Loucy (cell line): ENCODE measurements at regions not wholly inside any gene's neighbourhood (a gene's known extent, or its start where the extent isn't known, plus 50 kb on each side); places are given as distances from the start of the nearest gene placed in this dataset.

Source experiments
- H2AFZ ChIP-seq: fragments of 200-600 bp; sonication (generic); 2 replicates; pipeline ENCODE4 v1.6.0; 2016; ENCODE audit warnings: antibody characterized with exemption, mild to moderate bottlenecking, low read length, moderate library complexity
- H3F3A ChIP-seq: fragments of 200-600 bp; 2 replicates; pipeline ENCODE4 v1.6.0; 2016; ENCODE audit warnings: antibody characterized with exemption, low read depth, mild to moderate bottlenecking
- H3K27me3 ChIP-seq: fragments of 200-600 bp; sonication (generic); 2 replicates; pipeline ENCODE4 v1.6.1; 2014; ENCODE audit warnings: low read length, mild to moderate bottlenecking; ENCODE audit not compliant: insufficient read depth, poor library complexity, severe bottlenecking
- H3K36me3 ChIP-seq: fragments of 200-600 bp; sonication (generic); 2 replicates; pipeline ENCODE4 v1.6.1; 2016; ENCODE audit warnings: low read length; ENCODE audit not compliant: insufficient read depth
- H3K4me1 ChIP-seq: fragments of 200-600 bp; sonication (generic); 2 replicates; pipeline ENCODE4 v1.5.1; 2014; ENCODE audit warnings: low read length, mild to moderate bottlenecking; ENCODE audit not compliant: insufficient read depth, poor library complexity, severe bottlenecking
- H3K4me2 ChIP-seq: fragments of 200-600 bp; sonication (generic); 2 replicates; pipeline ENCODE4 v1.6.0; 2014; ENCODE audit warnings: antibody characterized with exemption, low read length, low read depth, mild to moderate bottlenecking; ENCODE audit not compliant: poor library complexity, severe bottlenecking
- H3K4me3 ChIP-seq: fragments of 200-600 bp; sonication (generic); 2 replicates; pipeline ENCODE4 v1.5.1; 2014; ENCODE audit warnings: low read length, mild to moderate bottlenecking, mixed read lengths; ENCODE audit not compliant: poor library complexity, severe bottlenecking
- H3K79me2 ChIP-seq: fragments of 200-600 bp; sonication (generic); 2 replicates; pipeline ENCODE4 v1.6.1; 2014; ENCODE audit warnings: low read length; ENCODE audit not compliant: insufficient read depth
- H3K9ac ChIP-seq: fragments of 200-600 bp; sonication (generic); 2 replicates; pipeline ENCODE4 v1.6.0; 2014; ENCODE audit warnings: mild to moderate bottlenecking, low read depth, low read length, moderate library complexity; ENCODE audit not compliant: poor library complexity, severe bottlenecking
- H3K9me2 ChIP-seq: fragments of 200-600 bp; sonication (generic); replicated peaks from 2 replicates; pipeline ENCODE4 v1.6.1; 2016; ENCODE audit warnings: low read depth, low read length, mixed read lengths
- H3K9me3 ChIP-seq: fragments of 200-600 bp; sonication (generic); 2 replicates; pipeline ENCODE4 v1.6.1; 2014; ENCODE audit warnings: mild to moderate bottlenecking, antibody characterized with exemption, low read length, low read depth; ENCODE audit not compliant: insufficient read depth
- H4K20me1 ChIP-seq: fragments of 200-600 bp; sonication (generic); 2 replicates; pipeline ENCODE4 v1.6.0; 2014; ENCODE audit warnings: antibody characterized with exemption, low read length, mild to moderate bottlenecking; ENCODE audit not compliant: insufficient read depth, poor library complexity, severe bottlenecking
- EZH2phosphoT487 ChIP-seq: fragments of 200-600 bp; IDR thresholded peaks from 2 replicates; pipeline ENCODE4 v1.6.1; 2018; ENCODE audit warnings: antibody characterized with exemption, mild to moderate bottlenecking, moderate library complexity, borderline replicate concordance
- TF ChIP-seq, protein P1 (sequence below): fragments of 200-600 bp; sonication (generic); conservative IDR thresholded peaks from 2 replicates; pipeline ENCODE4 v1.5.1; 2014; ENCODE audit warnings: mild to moderate bottlenecking, antibody characterized with exemption, low read length

DNA sequence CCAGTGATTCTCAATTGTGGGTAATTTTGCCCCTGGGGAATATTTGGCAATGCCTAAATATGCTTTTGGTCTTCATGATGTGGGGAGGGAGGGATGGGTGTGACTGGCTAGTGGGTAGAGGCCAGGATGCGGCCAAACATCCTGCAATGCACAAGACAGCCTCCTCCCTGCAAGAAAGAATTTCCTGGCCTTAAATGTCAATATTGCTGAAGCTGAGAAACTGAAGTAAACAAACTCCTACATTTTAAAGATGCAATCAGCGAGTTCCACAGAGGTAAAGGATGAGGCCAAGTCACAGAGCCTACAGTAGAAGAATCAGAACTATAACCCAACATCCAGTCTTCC lies 272.9 kb upstream of the EPHA4 start:
- Histone ChIP-seq H3K9me3 (no peaks in the 10 kb centered on the region), H4K20me1 (no peaks in the 10 kb centered on the region), H3K27me3 (no peaks in the 10 kb centered on the region), H3K9ac (no peak overlapping the region), H3K79me2 (no peaks in the 10 kb centered on the region), H3K9me2 (no peaks in the 10 kb centered on the region), H2AFZ (no peak overlapping the region), H3K4me1 (no peaks in the 10 kb centered on the region), H3K4me2 (no peak overlapping the region), H3K4me3 (no peak overlapping the region), H3K36me3 (no peaks in the 10 kb centered on the region), H3F3A (no peaks in the 10 kb centered on the region)
- TF ChIP-seq EZH2phosphoT487 = no peak
- TF ChIP-seq, protein P1, sequence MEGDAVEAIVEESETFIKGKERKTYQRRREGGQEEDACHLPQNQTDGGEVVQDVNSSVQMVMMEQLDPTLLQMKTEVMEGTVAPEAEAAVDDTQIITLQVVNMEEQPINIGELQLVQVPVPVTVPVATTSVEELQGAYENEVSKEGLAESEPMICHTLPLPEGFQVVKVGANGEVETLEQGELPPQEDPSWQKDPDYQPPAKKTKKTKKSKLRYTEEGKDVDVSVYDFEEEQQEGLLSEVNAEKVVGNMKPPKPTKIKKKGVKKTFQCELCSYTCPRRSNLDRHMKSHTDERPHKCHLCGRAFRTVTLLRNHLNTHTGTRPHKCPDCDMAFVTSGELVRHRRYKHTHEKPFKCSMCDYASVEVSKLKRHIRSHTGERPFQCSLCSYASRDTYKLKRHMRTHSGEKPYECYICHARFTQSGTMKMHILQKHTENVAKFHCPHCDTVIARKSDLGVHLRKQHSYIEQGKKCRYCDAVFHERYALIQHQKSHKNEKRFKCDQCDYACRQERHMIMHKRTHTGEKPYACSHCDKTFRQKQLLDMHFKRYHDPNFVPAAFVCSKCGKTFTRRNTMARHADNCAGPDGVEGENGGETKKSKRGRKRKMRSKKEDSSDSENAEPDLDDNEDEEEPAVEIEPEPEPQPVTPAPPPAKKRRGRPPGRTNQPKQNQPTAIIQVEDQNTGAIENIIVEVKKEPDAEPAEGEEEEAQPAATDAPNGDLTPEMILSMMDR = no peak

DNA sequence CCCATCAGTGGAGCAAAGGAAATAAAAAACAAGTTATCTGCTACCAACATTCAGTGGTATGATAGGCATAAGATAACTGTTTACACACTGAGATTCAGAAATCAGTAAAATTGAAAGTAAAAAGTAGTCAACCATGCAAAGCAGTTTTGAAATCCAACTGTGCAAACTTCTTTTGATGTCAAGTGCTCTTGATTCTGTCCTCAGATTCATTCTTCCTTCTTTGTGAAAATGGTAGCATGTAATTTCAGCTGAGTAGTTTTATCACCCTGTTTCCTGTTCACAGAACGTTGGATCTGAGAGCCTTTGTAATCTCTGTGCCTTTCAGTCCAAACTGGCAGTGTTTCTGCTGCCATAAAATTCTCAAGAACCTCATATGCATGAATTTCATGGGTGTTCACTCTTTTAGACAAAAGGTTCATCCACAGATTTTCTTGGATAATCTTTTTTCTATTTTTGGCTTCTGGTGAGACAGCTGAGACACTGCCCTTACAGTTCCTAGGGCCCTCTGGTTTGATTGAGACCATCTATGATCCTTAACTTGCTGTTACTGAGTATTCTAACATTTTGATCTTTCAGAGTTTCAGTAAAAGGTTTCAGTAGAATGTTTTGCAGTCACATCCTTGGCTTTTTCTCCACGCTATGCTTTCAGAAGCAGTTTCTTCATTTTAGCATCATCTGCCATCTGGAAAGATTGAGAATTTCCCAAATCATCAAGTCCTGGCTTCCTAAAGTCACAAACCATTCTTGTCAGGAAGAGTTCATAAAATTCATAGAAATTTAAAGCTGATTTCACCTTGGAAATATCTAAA lies 272.3 kb upstream of the EPHA4 start:
- H3K4me1 ChIP-seq = no peaks in the 10 kb centered on the region
- TF ChIP-seq, protein P1 = no peak
- no peak for TF ChIP-seq EZH2phosphoT487
- no peaks in the 10 kb centered on the region for H3K79me2 ChIP-seq
- no peaks in the 10 kb centered on the region for H3K36me3 ChIP-seq
- no peak overlapping the region for H3K4me2 ChIP-seq
- no peaks in the 10 kb centered on the region for H3K9me3 ChIP-seq
- H4K20me1 ChIP-seq = no peaks in the 10 kb centered on the region
- no peak overlapping the region for H2AFZ ChIP-seq
- no peaks in the 10 kb centered on the region for H3K9me2 ChIP-seq
- H3K4me3 ChIP-seq = no peak overlapping the region
- no peak overlapping the region for H3K9ac ChIP-seq
- H3F3A ChIP-seq = no peaks in the 10 kb centered on the region
- no peaks in the 10 kb centered on the region for H3K27me3 ChIP-seq

DNA sequence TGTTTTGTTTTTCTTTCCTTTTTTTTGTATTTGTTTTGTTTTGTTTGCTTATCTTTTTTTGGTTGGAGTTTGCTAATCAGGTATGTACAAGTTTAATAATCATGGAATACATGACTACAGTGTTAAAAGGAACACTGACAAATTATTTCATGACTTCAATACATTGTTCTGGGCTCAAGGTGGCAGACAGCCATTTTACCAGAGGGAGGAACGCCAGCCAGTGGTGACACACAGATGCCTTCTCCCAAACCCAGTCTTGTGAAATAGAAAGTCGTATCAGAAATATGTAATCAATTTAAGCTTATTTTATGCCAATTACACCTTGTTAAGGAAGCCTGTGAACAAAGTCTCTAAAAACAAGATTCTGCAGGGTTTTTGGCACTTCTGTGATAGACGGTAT lies 264.0 kb upstream of the EPHA4 start:
- Histone ChIP-seq H3K36me3 (no peaks in the 10 kb centered on the region), H3K9ac (no peak overlapping the region), H3K4me2 (no peak overlapping the region)

More for the DNA sequence above, 264.0 kb upstream of the EPHA4 start:
- H3F3A ChIP-seq = no peaks in the 10 kb centered on the region
- no peak overlapping the region for H3K4me3 ChIP-seq
- H4K20me1 ChIP-seq = no peaks in the 10 kb centered on the region
- no peaks in the 10 kb centered on the region for H3K79me2 ChIP-seq
- no peaks in the 10 kb centered on the region for H3K9me2 ChIP-seq
- no peaks in the 10 kb centered on the region for H3K9me3 ChIP-seq
- no peaks in the 10 kb centered on the region for H3K4me1 ChIP-seq
- TF ChIP-seq, protein P1 = no peak
- TF ChIP-seq EZH2phosphoT487 = no peak
- H2AFZ ChIP-seq = no peak overlapping the region
- H3K27me3 ChIP-seq = no peaks in the 10 kb centered on the region
